Activated T-cell treated with anti-CD3 and anti-CD28 coated beads for 48 hours (primary cell): ENCODE measurements at regions not wholly inside any gene's neighbourhood (a gene's known extent, or its start where the extent isn't known, plus 50 kb on each side); places are given as distances from the start of the nearest gene placed in this dataset.
"Not testable (repeated sequence)": the region's sequence is repeated elsewhere in the genome, so short reads cannot be mapped to it uniquely, and the experiment has no call there.

Experiments
- DNase-seq: peaks from one replicate; pipeline ENCODE4 v3.0.0-alpha.2; 2020; ENCODE audit warnings: low read depth

DNA sequence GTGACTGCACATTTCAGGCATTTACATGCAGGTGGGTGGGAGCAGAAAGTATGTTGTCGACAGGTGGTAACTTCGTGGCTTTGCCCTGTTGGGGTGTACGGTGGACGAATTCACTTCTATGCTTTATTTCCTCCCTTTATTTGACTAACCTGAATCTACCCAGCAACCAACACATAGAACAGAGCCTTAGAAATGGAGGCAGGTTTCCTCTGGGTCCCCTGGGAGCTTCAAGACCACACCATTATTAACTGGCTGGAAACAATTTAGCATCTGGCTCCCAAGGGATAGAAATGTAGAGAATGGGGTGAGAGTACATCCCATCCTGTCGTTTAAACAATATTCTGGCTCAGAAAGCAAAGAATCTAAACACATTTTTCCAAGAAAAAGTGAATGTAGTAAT lies 244.4 kb downstream of the DLEU7 start:
- DNase-seq = no peak

- no peak for DNase-seq
These were observed 243.6 kb downstream of the DLEU7 start for GRCh38 chr13:50599927-50600326.

GRCh38 chr13:50608370-50608769 lies 235.1 kb downstream of the DLEU7 start:
- DNase-seq = no peak

GRCh38 chr13:50609011-50609410 lies 234.5 kb downstream of the DLEU7 start:
- no peak for DNase-seq

DNA sequence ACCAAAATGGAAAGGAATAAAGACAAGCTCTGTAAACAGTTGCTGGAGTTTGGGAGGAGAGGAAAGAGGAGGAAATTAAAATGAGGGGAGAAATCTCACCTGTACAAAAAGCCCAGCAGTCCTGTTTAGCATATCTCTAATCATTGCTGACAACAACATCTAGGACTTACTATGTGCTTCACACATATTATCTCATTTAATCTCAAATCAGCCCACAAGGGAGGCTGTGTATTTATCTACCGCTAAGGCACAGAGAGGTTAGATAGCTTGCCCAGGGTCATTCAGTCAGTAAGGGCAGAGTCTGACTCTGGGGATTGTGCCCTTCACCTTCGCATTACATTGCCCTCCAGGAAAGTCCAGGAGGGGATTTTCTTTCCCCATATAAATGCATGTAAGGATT lies 233.3 kb downstream of the DLEU7 start:
- no peak for DNase-seq

DNA sequence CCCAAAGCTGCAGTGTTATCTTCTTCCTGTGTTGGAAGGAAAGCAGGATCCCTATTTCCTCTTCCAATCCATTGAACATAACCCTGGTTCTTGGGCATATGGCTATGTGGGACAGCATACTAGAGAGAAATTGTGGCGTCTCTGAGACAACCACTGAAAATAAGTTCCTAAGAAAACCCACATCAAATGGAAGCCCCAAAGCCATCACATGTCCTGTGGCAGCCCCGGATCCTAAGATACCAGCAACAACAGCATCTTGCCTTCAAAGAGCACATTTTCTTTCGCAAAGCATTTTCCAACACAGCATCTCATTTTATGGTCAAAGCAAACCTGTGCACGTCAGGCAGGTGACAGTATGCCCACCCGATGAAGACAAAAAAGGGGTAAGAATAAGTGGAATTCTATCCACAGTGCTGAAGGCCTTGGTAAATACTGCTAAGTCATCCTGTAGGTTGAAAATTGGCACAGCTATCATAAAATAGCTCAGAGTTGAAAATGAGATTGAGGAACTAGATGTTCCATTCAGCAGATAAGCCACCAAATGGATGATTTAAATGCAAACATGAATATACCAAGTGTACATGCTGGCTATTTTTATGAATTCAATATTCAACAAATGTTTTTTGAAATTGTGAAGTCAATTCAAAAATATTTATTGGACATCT lies 232.2 kb downstream of the DLEU7 start:
- DNase-seq = no peak

- DNase-seq = no peak
These were observed 230.8 kb downstream of the DLEU7 start for GRCh38 chr13:50612717-50613116.

- DNase-seq = no peak
These were observed 230.1 kb downstream of the DLEU7 start for GRCh38 chr13:50613356-50613831.

- DNase-seq = no peak
These were observed 228.3 kb downstream of the DLEU7 start for GRCh38 chr13:50615234-50615633.

GRCh38 chr13:50616101-50616500 lies 227.4 kb downstream of the DLEU7 start:
- DNase-seq = no peak

- no peak for DNase-seq
These were observed 226.3 kb downstream of the DLEU7 start for GRCh38 chr13:50617134-50617721.

GRCh38 chr13:50618206-50618605 lies 225.3 kb downstream of the DLEU7 start:
- no peak for DNase-seq

DNA sequence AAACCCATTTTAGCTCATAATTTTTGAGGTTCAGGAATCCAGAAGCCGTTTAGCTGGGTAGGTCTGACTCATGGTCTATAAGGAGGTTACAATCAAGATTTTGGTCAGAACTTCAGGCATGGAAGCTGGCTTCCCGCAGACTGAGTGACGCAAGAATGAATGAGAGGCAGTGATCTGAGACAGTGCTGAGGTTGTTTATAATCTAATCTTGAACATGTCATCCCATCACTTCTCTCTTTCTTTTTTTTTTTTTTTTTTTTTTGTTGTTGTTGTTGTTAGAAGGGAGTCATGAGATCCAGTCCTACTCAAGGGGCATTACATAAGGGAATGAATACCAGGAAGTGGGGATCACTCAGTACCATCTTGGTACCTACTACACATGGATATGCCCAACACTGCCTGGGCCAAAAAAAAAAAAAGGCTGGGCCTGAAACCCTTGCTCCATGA lies 217.4 kb downstream of the DLEU7 start:
- DNase-seq = no peak

- DNase-seq = no peak
These were observed 216.4 kb downstream of the DLEU7 start for GRCh38 chr13:50627111-50627510.

DNA sequence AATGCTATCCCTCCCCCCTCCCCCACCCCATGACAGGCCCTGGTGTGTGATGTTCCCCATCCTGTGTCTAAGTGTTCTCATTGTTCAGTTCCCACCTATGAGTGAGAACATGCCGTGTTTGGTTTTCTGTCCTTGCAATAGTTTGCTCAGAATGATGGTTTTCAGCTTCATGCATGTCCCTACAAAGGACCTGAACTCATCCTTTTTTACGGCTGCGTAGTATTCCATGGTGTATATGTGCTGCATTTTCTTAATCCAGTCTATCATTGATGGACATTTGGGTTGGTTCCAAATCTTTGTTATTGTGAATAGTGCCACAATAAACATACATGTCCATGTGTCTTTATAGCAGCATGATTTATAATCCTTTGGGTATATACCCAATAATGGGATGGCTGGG lies 215.0 kb downstream of the DLEU7 start:
- DNase-seq = not testable (repeated sequence)

DNA sequence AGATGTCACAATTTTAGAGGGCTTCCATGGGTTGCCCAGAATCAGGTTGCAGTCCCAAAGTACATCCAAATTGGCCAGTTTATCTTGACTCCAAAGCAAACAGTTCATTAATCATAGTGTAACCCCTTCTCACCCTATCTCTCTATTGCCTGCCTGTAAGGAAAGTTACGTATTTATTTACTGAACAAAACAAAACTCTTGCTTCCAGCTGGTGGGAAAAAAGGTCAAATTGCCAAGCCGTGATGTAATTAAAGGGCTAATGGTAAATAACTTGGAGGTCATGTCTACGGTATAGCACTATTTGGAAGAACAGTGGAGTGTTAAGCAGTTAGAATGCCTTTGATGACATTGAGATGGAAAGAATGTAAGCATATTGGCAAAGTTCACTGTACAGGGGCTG lies 214.0 kb downstream of the DLEU7 start:
- DNase-seq = no peak

GRCh38 chr13:50629966-50630365 lies 213.5 kb downstream of the DLEU7 start:
- no peak for DNase-seq

DNA sequence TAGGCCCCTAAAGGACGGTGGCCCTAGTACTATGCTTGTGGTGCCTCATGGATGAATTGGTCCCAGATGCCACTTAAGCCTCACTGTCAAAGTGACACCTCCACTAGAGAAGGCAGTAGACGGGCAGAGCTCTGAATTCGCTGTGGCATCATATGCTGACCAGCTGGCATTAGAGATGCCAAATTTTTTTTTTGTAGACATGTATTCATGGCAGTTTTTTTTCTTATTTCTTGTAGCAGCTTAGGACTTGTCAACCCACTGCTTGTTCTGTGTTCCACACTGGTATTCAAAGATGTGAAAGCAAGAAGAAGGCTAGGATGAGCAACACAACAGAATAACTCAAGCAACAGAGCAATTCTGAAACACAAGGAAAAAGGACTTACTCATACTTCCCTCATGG lies 212.5 kb downstream of the DLEU7 start:
- DNase-seq = no peak

GRCh38 chr13:50634339-50634738 lies 209.2 kb downstream of the DLEU7 start:
- DNase-seq = no peak

DNA sequence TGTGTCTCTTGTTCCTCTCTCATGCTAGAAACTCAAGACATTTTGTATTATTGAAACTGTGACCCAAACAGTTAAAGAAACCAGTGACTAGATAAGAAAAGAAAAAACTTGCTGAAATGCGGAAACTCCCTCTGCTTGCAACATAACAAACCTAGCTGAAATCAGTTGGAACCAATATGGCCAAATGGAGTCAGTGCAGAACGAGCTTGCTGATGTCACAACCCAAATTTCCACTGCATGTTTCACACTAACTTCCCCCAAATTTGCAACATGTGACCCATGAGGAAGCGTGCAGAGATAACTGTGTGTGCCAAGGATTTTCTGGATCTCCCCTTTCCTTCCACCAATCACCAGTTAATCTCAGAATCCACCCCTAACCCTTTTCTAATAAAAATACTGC lies 208.0 kb downstream of the DLEU7 start:
- DNase-seq = no peak

DNA sequence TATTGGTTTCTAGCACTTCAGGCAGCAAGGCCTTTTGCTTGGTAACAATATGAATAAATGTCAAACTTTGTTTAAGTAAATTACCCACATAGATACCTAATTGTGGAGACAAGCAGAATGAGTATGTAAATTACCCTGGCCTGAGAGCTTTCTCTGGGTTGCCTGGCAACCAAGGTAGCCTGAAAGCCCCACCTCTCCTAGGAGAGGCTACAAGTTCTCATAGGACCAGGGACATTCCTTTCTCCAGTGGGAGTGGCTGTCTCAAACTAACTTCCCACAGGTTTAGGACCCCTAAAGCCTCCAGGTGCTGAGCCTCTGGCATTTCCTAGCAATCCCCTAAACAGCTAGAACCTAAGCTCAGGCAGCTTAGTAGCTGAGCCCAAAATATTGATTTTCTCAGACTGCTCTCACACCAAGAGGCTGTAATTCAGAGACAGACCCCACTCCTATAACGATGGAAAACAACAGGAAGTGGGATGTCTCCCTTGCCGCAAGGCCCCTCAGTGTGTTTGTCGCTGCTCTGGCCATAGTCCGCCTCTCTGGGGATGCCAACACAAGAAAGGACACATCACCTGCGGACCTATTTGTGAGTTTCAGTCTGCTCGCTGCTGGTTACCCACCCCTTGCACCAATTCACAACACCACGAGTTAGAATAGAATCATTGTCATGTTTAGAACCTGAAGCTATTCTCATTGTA lies 207.3 kb downstream of the DLEU7 start:
- DNase-seq = no peak

DNA sequence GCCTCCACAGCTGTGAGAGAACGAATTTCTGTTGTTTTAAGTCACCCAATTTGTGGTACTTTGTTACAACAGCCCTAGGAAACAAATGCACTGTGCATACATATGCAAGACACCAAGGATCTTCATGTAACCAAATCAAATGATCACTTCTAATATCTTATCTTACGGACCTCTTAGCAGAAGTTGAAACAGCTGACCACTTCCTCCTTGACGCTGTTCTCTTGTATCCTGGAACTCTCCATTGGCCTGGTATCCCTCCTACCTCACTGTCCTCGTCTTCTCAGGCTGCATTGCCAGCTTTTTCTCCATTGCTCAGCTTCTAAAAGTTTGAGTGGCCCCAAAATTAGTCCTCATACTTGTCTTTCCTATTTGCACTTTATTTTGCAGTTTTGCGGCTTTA lies 200.4 kb downstream of the DLEU7 start:
- DNase-seq = no peak

DNA sequence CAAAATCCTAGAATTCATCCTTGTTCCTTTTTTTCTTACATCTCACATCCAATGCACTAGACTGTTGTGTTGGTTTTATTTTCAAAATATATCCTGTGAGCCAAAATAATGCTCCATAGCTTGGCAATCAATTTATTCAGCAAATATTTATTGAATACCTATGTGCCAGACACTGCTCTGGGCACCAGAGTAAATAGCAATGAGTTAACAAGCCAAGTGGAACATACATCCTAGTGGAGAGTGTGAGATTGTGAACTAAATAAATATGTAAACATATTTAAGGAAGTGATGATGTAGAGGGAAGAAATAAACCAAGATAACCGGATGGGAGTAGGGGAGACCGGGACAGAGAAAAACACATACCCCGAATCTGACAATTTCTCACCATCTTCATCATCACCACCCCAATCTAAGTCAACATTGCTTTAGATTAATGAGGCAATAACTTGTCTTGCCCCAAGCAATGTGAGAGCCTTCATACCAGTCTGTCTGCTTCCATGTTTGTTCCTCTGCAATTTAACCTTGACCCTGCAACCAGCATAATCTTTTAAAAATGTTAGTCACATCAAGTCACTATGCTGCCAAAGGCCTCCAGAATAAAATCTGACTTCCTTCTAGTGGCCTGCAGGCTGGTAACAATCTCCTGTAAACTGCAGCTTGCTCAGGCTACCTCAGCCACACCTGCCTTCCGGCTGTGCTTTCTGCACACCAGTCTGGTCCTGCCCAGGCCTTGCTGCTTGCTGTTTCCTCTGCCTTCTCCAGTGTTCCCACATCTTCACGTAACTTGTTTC lies 199.2 kb downstream of the DLEU7 start:
- DNase-seq = no peak
